IMR-90 (cell line): ENCODE measurements at regions not wholly inside any gene's neighbourhood (a gene's known extent, or its start where the extent isn't known, plus 50 kb on each side); places are given as distances from the start of the nearest gene placed in this dataset.

Experiments
- ATAC-seq: fragments of 200-7000 bp; cut with Tn5 transposase; 2 replicates; pipeline ENCODE4 v1.9.1; 2020; ENCODE audit warnings: low read depth, mild to moderate bottlenecking, moderate library complexity
- BruUV-seq: library from RNA; stranded (reverse); fragments of 400-500 nt; replicated peaks from 2 replicates; lab custom pipeline; 2021; lab: Mats Ljungman, UMichigan
- CTCF ChIA-PET: fragments of 300-600 bp; formaldehyde crosslinking; extraction: SDS; loops from one replicate; lab custom pipeline; 2021; ENCODE audit warnings: antibody characterized with exemption; lab: Yijun Ruan, JAX
- POLR2A ChIA-PET: fragments of 300-600 bp; sonication (Branson Sonifier 250); formaldehyde crosslinking; loops from one replicate; lab custom pipeline; 2022; ENCODE audit warnings: antibody characterized with exemption; ENCODE audit not compliant: unreplicated experiment; lab: Charles Lee
- DNase-seq: peaks from one replicate; pipeline ENCODE4 v3.0.0; 2013
- H2AFZ ChIP-seq: replicated peaks from 2 replicates; pipeline ENCODE3; 2013; ENCODE audit warnings: low read length, mild to moderate bottlenecking; ENCODE audit not compliant: poor library complexity
- H2AK5ac ChIP-seq: 2 replicates; pipeline ENCODE4 v1.6.1; 2013; ENCODE audit warnings: low read depth, low read length, inconsistent platforms
- H2AK9ac ChIP-seq: replicated peaks from 2 replicates; pipeline ENCODE3; 2013; ENCODE audit warnings: mild to moderate bottlenecking, low read depth, low read length, moderate library complexity; ENCODE audit not compliant: poor library complexity
- H2BK120ac ChIP-seq: 2 replicates; pipeline ENCODE4 v1.6.1; 2013; ENCODE audit warnings: low read depth, low read length, inconsistent platforms
- H2BK15ac ChIP-seq: 3 replicates; pipeline ENCODE4 v1.6.1; 2013; ENCODE audit warnings: low read depth, low read length, inconsistent platforms
- H2BK20ac ChIP-seq: 2 replicates; pipeline ENCODE4 v1.6.1; 2013; ENCODE audit warnings: low read depth, mild to moderate bottlenecking, inconsistent platforms, low read length, moderate library complexity
- H2BK5ac ChIP-seq: 2 replicates; pipeline ENCODE4 v1.6.1; 2013; ENCODE audit warnings: mild to moderate bottlenecking, low read depth, low read length, inconsistent platforms; ENCODE audit not compliant: poor library complexity, severe bottlenecking
- H3K14ac ChIP-seq: replicated peaks from 2 replicates; pipeline ENCODE4 v1.6.1; 2013; ENCODE audit warnings: low read depth, low read length, inconsistent platforms
- H3K18ac ChIP-seq: 2 replicates; pipeline ENCODE4 v1.6.1; 2013; ENCODE audit warnings: low read depth, low read length, control low read depth
- H3K23ac ChIP-seq: 2 replicates; pipeline ENCODE4 v1.6.1; 2013; ENCODE audit warnings: low read depth, low read length, inconsistent platforms
- H3K27ac ChIP-seq: 2 replicates; pipeline ENCODE4 v1.5.1; 2013; ENCODE audit warnings: mild to moderate bottlenecking, control low read depth, low read length; ENCODE audit not compliant: insufficient read depth
- H3K27me3 ChIP-seq: 2 replicates; pipeline ENCODE4 v1.6.1; 2013; ENCODE audit warnings: low read length; ENCODE audit not compliant: control insufficient read depth, insufficient read depth
- H3K36me3 ChIP-seq: 2 replicates; pipeline ENCODE4 v1.6.1; 2013; ENCODE audit warnings: low read length, mixed read lengths; ENCODE audit not compliant: control insufficient read depth, insufficient read depth
- H3K4ac ChIP-seq: 2 replicates; pipeline ENCODE4 v1.6.1; 2013; ENCODE audit warnings: low read depth, low read length, inconsistent platforms
- H3K4me1 ChIP-seq: 2 replicates; pipeline ENCODE4 v1.6.1; 2013; ENCODE audit warnings: low read length, mixed read lengths; ENCODE audit not compliant: control insufficient read depth, insufficient read depth
- H3K4me2 ChIP-seq: 2 replicates; pipeline ENCODE4 v1.6.1; 2013; ENCODE audit warnings: low read depth, mild to moderate bottlenecking, control low read depth, low read length, moderate library complexity
- H3K4me3 ChIP-seq: 2 replicates; pipeline ENCODE4 v1.5.1; 2013; ENCODE audit warnings: low read depth, mild to moderate bottlenecking, control low read depth, low read length, moderate library complexity; ENCODE audit not compliant: insufficient read depth
- H3K56ac ChIP-seq: 2 replicates; pipeline ENCODE4 v1.6.1; 2013; ENCODE audit warnings: low read length, inconsistent platforms; ENCODE audit not compliant: insufficient read depth; ENCODE audit errors: extremely low read depth
- H3K79me1 ChIP-seq, 2 experiments: 2 replicates each; pipeline ENCODE4 v1.6.1; 2013; ENCODE audit warnings: low read length in 2 of 2, inconsistent platforms in 1 of 2, low read depth in 1 of 2
- H3K9ac ChIP-seq: 2 replicates; pipeline ENCODE4 v1.6.1; 2013; ENCODE audit warnings: low read depth, low read length, control low read depth
- H3K9me1 ChIP-seq: 2 replicates; pipeline ENCODE4 v1.6.1; 2013; ENCODE audit warnings: low read length, inconsistent platforms; ENCODE audit not compliant: insufficient read depth
- H3K9me3 ChIP-seq: 2 replicates; pipeline ENCODE4 v1.6.1; 2013; ENCODE audit warnings: low read length; ENCODE audit not compliant: control insufficient read depth, insufficient read depth
- H4K20me1 ChIP-seq: 2 replicates; pipeline ENCODE4 v1.6.1; 2013; ENCODE audit warnings: low read length, inconsistent platforms; ENCODE audit not compliant: insufficient read depth
- H4K5ac ChIP-seq: 2 replicates; pipeline ENCODE4 v1.6.1; 2013; ENCODE audit warnings: mild to moderate bottlenecking, low read depth, low read length, control low read depth
- H4K8ac ChIP-seq, 2 experiments: 2 replicates each; pipeline ENCODE4 v1.6.1; 2013; ENCODE audit warnings: low read depth in 2 of 2, low read length in 2 of 2, control low read depth in 1 of 2, inconsistent platforms in 1 of 2
- H4K91ac ChIP-seq: 2 replicates; pipeline ENCODE4 v1.6.1; 2013; ENCODE audit warnings: low read depth, low read length, inconsistent platforms; ENCODE audit not compliant: insufficient read depth
- BHLHE40 ChIP-seq: fragments of 150-350 bp; IDR thresholded peaks from 2 replicates; pipeline ENCODE4 v1.6.1; 2016; ENCODE audit warnings: mild to moderate bottlenecking, low read depth, low read length
- CEBPB ChIP-seq: IDR thresholded peaks from 2 replicates; pipeline ENCODE4 v1.6.1; 2012; ENCODE audit warnings: low read depth, low read length, improper control_type of control experiment
- CHD1 ChIP-seq: IDR thresholded peaks from 2 replicates; pipeline ENCODE4 v1.6.1; 2012; ENCODE audit warnings: low read depth, low read length, improper control_type of control experiment
- CTCF ChIP-seq: conservative IDR thresholded peaks from 2 replicates; pipeline ENCODE4 v1.5.1; 2012; ENCODE audit warnings: mild to moderate bottlenecking, low read depth, low read length, improper control_type of control experiment
- ELK1 ChIP-seq: fragments of 150-350 bp; IDR thresholded peaks from 2 replicates; pipeline ENCODE4 v1.6.1; 2016; ENCODE audit warnings: low read depth, mild to moderate bottlenecking, low read length, moderate library complexity, borderline replicate concordance
- FOS ChIP-seq: fragments of 150-350 bp; IDR thresholded peaks from 2 replicates; pipeline ENCODE4 v1.6.1; 2016; ENCODE audit warnings: low read depth, low read length
- MAFK ChIP-seq: IDR thresholded peaks from 2 replicates; pipeline ENCODE4 v1.6.1; 2012; ENCODE audit warnings: low read depth, low read length, improper control_type of control experiment
- MAZ ChIP-seq: IDR thresholded peaks from 2 replicates; pipeline ENCODE4 v1.6.1; 2012; ENCODE audit warnings: low read depth, mild to moderate bottlenecking, low read length, improper control_type of control experiment, moderate library complexity, borderline replicate concordance
- MXI1 ChIP-seq: IDR thresholded peaks from 2 replicates; pipeline ENCODE4 v1.6.1; 2012; ENCODE audit warnings: low read depth, mild to moderate bottlenecking, low read length, moderate library complexity, borderline replicate concordance
- NFE2L2 ChIP-seq: fragments of 150-350 bp; IDR thresholded peaks from 2 replicates; pipeline ENCODE4 v1.6.1; 2016; ENCODE audit warnings: low read depth, mild to moderate bottlenecking, low read length
- POLR2A ChIP-seq: IDR thresholded peaks from 2 replicates; pipeline ENCODE4 v1.6.1; 2012; ENCODE audit warnings: mild to moderate bottlenecking, low read depth, low read length
- RAD21 ChIP-seq: IDR thresholded peaks from 2 replicates; pipeline ENCODE4 v1.6.1; 2012; ENCODE audit warnings: low read length, improper control_type of control experiment
- RCOR1 ChIP-seq: IDR thresholded peaks from 2 replicates; pipeline ENCODE4 v1.6.1; 2012; ENCODE audit warnings: mild to moderate bottlenecking, low read length, improper control_type of control experiment; ENCODE audit not compliant: insufficient replicate concordance
- RFX5 ChIP-seq: IDR thresholded peaks from 2 replicates; pipeline ENCODE4 v1.8.0; 2012; ENCODE audit warnings: low read depth, mild to moderate bottlenecking, low read length, moderate library complexity
- SMC3 ChIP-seq: fragments of 150-350 bp; IDR thresholded peaks from 2 replicates; pipeline ENCODE4 v1.6.1; 2016; ENCODE audit warnings: low read depth, mild to moderate bottlenecking, antibody characterized with exemption, low read length, moderate library complexity
- USF2 ChIP-seq: fragments of 150-350 bp; IDR thresholded peaks from 2 replicates; pipeline ENCODE4 v1.6.1; 2017; ENCODE audit warnings: mild to moderate bottlenecking, antibody characterized with exemption, low read length, low read depth
- WGBS, 2 experiments: methylation state at CpG; one replicate each; pipeline versions ENCODE4 v1.1.5 to v1.1.7; 2013; ENCODE audit warnings: missing lambda C conversion rate in 2 of 2; ENCODE audit not compliant: insufficient read length in 1 of 2; ENCODE audit errors: extremely low coverage in 2 of 2; 5-methylcytosine and 5-hydroxymethylcytosine counted together
- dilution Hi-C: fragments of 300-500 bp; cut with HindIII; formaldehyde crosslinking; loops from one replicate; pipeline ENCODE4 v1.14.3; 2018; ENCODE audit warnings: low sequenced_read_pairs; ENCODE audit not compliant: unreplicated experiment
- in situ Hi-C: fragments of 300-500 bp; cut with MboI; formaldehyde crosslinking; loops from 3 replicates; pipeline ENCODE4 v1.14.3; 2019; ENCODE audit warnings: low sequenced_read_pairs, inconsistent platforms, mixed read lengths
- intact Hi-C: fragments of 100-400 bp; cut with micrococcal nuclease; formaldehyde crosslinking; loops from 2 replicates; pipeline ENCODE4 v1.10.0; 2022

GRCh38 chr4:31674313-31674947, 954.3 kb downstream of the PCDH7 start:
- ATAC-seq (peak; percentile 70), DNase-seq (peak; percentile 8)
- no peak overlapping the region for H3K14ac ChIP-seq
- no peaks in the 10 kb centered on the region for H4K20me1 ChIP-seq
- no peak overlapping the region for H4K5ac ChIP-seq
- no peak overlapping the region for H3K4me2 ChIP-seq
- no peaks in the 10 kb centered on the region for H3K9me1 ChIP-seq
- dilution Hi-C loops, result no loop called here
- no peak overlapping the region for H4K8ac ChIP-seq
- no peak overlapping the region for H4K91ac ChIP-seq
- no peak overlapping the region for H3K18ac ChIP-seq
- no peak overlapping the region for H2BK15ac ChIP-seq
- H2BK20ac ChIP-seq, result no peak overlapping the region
- H2AK5ac ChIP-seq, result no peak overlapping the region
- no peaks in the 10 kb centered on the region for H3K79me1 ChIP-seq
- H2BK5ac ChIP-seq, result no peak overlapping the region
- no peak overlapping the region for H3K4me3 ChIP-seq
- H3K4ac ChIP-seq, result no peak overlapping the region
- H3K9me3 ChIP-seq, result no peaks in the 10 kb centered on the region
- intact Hi-C loops, result loop anchor here (1.0 to 2.0 kb wide), 2 partner anchors 304 to 958 kb away; no protein-coding TSS in a partner anchor
- TF ChIP-seq MXI1, result no peak
- no peak for TF ChIP-seq RFX5
- no peak for TF ChIP-seq NFE2L2
- no peak for TF ChIP-seq CHD1
- no peak for TF ChIP-seq ELK1
- TF ChIP-seq CEBPB, result no peak
- no peak for TF ChIP-seq RCOR1
- no peak for TF ChIP-seq BHLHE40
- TF ChIP-seq SMC3, result peak; percentile 44
- TF ChIP-seq FOS, result no peak
- no peak for TF ChIP-seq USF2
- TF ChIP-seq POLR2A, result no peak
- peak; percentile 48 for TF ChIP-seq RAD21
- TF ChIP-seq MAFK, result no peak
- TF ChIP-seq MAZ, result no peak
- TF ChIP-seq CTCF, result peak; percentile 45
- no peaks in the 10 kb centered on the region for H3K27me3 ChIP-seq
- H2AFZ ChIP-seq, result no peak overlapping the region
- H2AK9ac ChIP-seq, result no peak overlapping the region
- H3K27ac ChIP-seq, result no peak overlapping the region
- H3K9ac ChIP-seq, result no peak overlapping the region
- no peaks in the 10 kb centered on the region for H3K4me1 ChIP-seq
- no TSS peak for BruUV-seq
- no peaks in the 10 kb centered on the region for H3K36me3 ChIP-seq
- no CpG with 5 or more reads among the region's 1 CpG for WGBS, 2 experiments
- CTCF ChIA-PET, result interaction anchor here (0.7 to 1.1 kb wide), 2 partner anchors 10 to 36 kb away, joined by 3 read pairs; no protein-coding TSS in a partner anchor
- no peak overlapping the region for H2BK120ac ChIP-seq
- POLR2A ChIA-PET, result no interaction called here
- H3K23ac ChIP-seq, result no peak overlapping the region
- no peak overlapping the region for H3K56ac ChIP-seq
- in situ Hi-C loops, result loop anchor here (5.0 kb wide), 1 partner anchor 957 kb away; no protein-coding TSS in a partner anchor
